ENCODE measurements at regions not wholly inside any gene's neighbourhood (a gene's known extent, or its start where the extent isn't known, plus 50 kb on each side); places are given as distances from the start of the nearest gene placed in this dataset.

DNA sequence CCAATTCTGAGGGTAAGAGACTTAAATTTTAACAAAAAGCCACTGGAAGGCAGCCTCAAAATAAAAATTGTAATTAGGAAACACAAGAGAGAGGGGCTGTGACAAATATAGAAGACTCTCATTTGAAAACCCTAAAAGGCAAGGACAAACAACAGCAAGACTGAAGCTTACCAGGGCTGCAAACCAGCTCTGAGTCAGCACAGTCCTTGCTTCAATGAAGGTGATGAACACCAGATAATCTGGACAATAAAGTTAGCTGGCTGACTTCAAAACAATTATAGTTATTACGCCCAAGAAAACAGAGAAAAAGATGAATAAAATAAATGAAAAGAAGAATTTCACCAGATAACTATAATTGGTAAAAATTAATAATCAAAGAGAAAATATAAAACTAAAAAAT is 149.3 kb upstream of the NSMCE3 start:
- TF ChIP-seq, protein P1, sequence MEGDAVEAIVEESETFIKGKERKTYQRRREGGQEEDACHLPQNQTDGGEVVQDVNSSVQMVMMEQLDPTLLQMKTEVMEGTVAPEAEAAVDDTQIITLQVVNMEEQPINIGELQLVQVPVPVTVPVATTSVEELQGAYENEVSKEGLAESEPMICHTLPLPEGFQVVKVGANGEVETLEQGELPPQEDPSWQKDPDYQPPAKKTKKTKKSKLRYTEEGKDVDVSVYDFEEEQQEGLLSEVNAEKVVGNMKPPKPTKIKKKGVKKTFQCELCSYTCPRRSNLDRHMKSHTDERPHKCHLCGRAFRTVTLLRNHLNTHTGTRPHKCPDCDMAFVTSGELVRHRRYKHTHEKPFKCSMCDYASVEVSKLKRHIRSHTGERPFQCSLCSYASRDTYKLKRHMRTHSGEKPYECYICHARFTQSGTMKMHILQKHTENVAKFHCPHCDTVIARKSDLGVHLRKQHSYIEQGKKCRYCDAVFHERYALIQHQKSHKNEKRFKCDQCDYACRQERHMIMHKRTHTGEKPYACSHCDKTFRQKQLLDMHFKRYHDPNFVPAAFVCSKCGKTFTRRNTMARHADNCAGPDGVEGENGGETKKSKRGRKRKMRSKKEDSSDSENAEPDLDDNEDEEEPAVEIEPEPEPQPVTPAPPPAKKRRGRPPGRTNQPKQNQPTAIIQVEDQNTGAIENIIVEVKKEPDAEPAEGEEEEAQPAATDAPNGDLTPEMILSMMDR (conservative IDR thresholded peaks at IDR 0.05), result no peak
- TF ChIP-seq ZFX (IDR thresholded peaks at IDR 0.05), result no peak

All from C4-2B (cell line).